BJ (cell line): ENCODE measurements at regions not wholly inside any gene's neighbourhood (a gene's known extent, or its start where the extent isn't known, plus 50 kb on each side); places are given as distances from the start of the nearest gene placed in this dataset.

Experiments used
- CTCF ChIA-PET: fragments of 350-600 bp; formaldehyde crosslinking; extraction: SDS; loops from one replicate; lab custom pipeline; 2021; ENCODE audit warnings: antibody characterized with exemption, inconsistent platforms; lab: Yijun Ruan, JAX
- POLR2A ChIA-PET: fragments of 300-600 bp; sonication (Branson Sonifier 250); formaldehyde crosslinking; extraction: SDS; loops from one replicate; lab custom pipeline; 2021; ENCODE audit warnings: antibody characterized with exemption; lab: Charles Lee
- DNase-seq: peaks from one replicate; pipeline ENCODE4 v3.0.0-alpha.2; 2011; ENCODE audit warnings: low read depth
- H3K27me3 ChIP-seq: 2 replicates; pipeline ENCODE4 v1.6.0; 2011; ENCODE audit warnings: low read length; ENCODE audit not compliant: control insufficient read depth, insufficient read depth
- H3K36me3 ChIP-seq: 2 replicates; pipeline ENCODE4 v1.5.1; 2011; ENCODE audit warnings: low read length; ENCODE audit not compliant: control insufficient read depth, insufficient read depth
- H3K4me3 ChIP-seq: 2 replicates; pipeline ENCODE4 v1.5.1; 2011; ENCODE audit warnings: low read depth, mild to moderate bottlenecking, control low read depth, low read length
- TF ChIP-seq, protein P1 (sequence below): IDR thresholded peaks from 2 replicates; pipeline ENCODE4 v1.5.1; 2011; ENCODE audit warnings: low read depth, mild to moderate bottlenecking, control low read depth, inconsistent platforms, low read length, moderate library complexity; ENCODE audit not compliant: insufficient read depth

DNA sequence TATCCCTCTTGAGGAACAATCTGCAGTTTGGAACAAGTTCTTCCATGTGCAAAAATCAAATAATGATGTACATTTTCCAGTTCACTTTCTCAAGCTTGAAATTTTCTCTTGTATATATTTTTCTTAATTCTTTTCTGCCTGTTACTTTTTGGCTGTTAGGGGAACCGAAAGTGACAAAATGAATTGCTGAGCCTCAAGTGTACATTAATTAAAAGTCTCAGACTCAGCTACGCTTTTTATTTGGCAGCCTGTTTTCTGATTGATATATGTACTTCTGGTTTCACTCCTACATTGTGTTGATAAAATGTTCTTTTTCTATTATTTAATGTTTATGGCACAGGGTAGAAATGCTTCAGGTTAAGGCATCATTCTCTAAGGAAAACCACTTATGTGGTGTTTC is 999.5 kb downstream of the PDHA2 start:
- POLR2A ChIA-PET = no interaction called here

DNA sequence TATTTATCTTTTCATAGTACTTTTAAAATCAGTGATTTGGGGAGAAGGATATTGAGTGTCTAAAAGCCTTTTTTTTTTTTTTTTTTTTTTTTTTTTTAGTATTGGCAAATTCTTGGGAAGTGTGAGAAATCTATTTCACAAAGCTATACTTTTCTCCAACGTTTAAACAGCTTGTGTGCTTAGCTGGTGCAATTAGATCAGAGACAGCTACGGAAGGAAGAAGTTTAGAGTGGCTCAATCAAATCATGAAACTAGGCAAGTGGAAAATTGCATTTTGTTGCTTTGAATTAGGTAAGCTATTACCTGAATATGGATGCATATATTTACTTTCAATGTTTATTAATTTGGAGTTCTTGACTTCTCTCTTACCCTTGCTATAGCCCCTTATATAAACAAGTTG is 1001.9 kb downstream of the PDHA2 start:
- POLR2A ChIA-PET = no interaction called here
- CTCF ChIA-PET = no interaction called here
- no peaks in the 10 kb centered on the region for H3K36me3 ChIP-seq
- no peaks in the 10 kb centered on the region for H3K27me3 ChIP-seq
- DNase-seq = no peak
- TF ChIP-seq, protein P1, sequence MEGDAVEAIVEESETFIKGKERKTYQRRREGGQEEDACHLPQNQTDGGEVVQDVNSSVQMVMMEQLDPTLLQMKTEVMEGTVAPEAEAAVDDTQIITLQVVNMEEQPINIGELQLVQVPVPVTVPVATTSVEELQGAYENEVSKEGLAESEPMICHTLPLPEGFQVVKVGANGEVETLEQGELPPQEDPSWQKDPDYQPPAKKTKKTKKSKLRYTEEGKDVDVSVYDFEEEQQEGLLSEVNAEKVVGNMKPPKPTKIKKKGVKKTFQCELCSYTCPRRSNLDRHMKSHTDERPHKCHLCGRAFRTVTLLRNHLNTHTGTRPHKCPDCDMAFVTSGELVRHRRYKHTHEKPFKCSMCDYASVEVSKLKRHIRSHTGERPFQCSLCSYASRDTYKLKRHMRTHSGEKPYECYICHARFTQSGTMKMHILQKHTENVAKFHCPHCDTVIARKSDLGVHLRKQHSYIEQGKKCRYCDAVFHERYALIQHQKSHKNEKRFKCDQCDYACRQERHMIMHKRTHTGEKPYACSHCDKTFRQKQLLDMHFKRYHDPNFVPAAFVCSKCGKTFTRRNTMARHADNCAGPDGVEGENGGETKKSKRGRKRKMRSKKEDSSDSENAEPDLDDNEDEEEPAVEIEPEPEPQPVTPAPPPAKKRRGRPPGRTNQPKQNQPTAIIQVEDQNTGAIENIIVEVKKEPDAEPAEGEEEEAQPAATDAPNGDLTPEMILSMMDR = no peak
- no peak overlapping the region for H3K4me3 ChIP-seq

More for the DNA sequence above, 999.5 kb downstream of the PDHA2 start:
- DNase-seq = no peak
- Histone ChIP-seq H3K27me3 (no peaks in the 10 kb centered on the region), H3K36me3 (no peaks in the 10 kb centered on the region), H3K4me3 (no peak overlapping the region)
- TF ChIP-seq, protein P1 = no peak
- CTCF ChIA-PET = no interaction called here

DNA sequence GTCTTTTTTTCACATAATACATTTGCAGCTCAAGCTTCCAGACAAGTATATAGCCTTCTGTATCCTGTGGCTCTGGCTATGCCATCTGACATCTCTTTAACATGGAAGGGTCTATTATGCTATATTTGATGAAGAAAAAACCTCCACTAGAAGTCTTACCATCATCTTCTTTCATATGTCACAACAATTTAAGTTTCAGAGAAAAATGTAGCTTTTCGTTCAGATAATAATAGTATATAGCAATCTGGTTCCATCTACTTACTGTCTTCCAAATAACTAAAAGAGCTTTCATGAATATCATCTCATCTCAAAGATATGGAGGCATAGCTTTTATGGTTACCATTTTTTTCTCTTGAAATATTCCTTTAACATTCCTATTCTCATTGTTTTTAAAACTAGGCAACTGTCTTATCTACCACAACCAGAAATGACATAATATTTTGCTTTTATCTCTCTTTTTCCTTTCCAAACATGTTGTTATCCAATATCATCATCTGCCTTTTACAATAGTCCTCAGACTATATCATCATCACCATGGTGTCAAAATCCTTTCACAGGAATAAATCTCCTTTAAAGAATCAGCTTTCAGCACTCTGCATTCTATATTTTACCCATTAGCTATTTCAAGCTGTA is 1005.1 kb downstream of the PDHA2 start:
- H3K4me3 ChIP-seq = no peak overlapping the region
- no peaks in the 10 kb centered on the region for H3K36me3 ChIP-seq
- CTCF ChIA-PET = no interaction called here
- no peaks in the 10 kb centered on the region for H3K27me3 ChIP-seq
- TF ChIP-seq, protein P1 = no peak
- no peak for DNase-seq
- POLR2A ChIA-PET = no interaction called here

DNA sequence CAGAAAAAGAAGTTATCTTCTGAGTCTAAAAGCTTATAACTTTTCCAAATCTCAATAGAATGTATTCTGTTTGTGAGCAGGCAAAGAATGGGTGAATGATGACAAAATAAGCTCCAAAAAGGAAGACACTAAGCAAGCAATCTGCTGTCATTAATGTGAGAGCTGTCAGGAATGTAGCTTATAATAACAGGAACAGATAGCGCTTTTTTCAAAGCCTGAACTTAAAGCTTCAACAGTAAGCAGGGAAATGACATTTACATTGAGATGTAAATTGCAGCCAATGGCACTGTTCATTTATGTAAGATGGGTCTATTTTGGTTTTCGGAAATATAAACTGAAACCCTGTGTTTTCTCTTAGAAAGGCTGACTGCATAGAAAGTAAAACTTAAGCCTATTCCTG is 1005.9 kb downstream of the PDHA2 start:
- POLR2A ChIA-PET = no interaction called here

DNA sequence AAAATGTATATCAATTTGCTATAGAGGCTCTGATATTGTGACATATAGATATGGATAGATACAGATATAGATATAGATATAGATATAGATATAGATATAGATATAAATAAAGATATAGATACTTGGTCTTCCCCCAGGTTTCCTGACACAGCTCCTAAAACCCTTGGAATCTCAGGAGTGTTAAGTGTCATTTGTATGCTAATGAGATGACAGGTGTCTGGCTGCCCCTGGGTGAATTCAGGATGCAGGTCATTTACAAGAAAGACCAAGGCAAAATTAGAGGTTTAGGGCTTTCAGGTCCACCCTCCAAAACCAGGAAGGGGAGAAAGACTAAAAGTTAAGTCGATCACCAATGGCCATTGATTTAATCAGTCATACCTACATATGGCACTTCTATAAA is 1034.8 kb downstream of the PDHA2 start:
- TF ChIP-seq, protein P1 = no peak
- Histone ChIP-seq H3K27me3 (no peaks in the 10 kb centered on the region), H3K4me3 (no peak overlapping the region), H3K36me3 (no peaks in the 10 kb centered on the region)
- no peak for DNase-seq
- ChIA-PET POLR2A (no interaction called here), CTCF (no interaction called here)

More for the DNA sequence above, 1005.9 kb downstream of the PDHA2 start:
- DNase-seq = no peak
- CTCF ChIA-PET = no interaction called here
- no peaks in the 10 kb centered on the region for H3K27me3 ChIP-seq
- H3K36me3 ChIP-seq = no peaks in the 10 kb centered on the region
- TF ChIP-seq, protein P1 = no peak
- no peak overlapping the region for H3K4me3 ChIP-seq
